ENCODE measurements at regions not wholly inside any gene's neighbourhood (a gene's known extent, or its start where the extent isn't known, plus 50 kb on each side); places are given as distances from the start of the nearest gene placed in this dataset.

DNA sequence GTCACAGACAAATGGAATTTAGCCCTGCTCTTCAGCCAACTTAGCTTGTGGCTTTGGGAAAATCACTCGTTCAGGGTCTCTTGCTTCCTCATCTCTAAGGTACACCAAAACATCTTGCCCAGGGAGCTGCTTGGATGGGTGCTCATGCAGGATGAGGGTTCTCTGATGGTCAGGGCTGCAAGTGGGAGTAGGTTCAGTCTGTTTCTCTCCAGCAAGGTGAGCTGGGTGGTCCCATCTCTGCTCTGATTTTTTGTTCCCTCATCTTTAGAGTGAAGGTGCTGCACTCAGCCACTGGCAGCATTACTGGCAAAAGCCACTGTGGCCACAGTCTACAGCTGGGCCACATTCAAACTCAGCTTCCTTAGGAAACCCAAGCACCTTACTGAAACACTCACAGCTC lies 149.9 kb upstream of the GPR26 start:
- intact Hi-C loops (cut with micrococcal nuclease) (loop anchor here (10.0 kb wide), 1 partner anchor 61 kb away; no protein-coding TSS in a partner anchor), in situ Hi-C loops (cut with MboI) (no loop called here)
- Histone ChIP-seq H3K4me1 (replicated peaks in 1 of 2; ENCODE audit: control insufficient read depth in 2 of 2, insufficient read depth in 2 of 2, low read length in 2 of 2) (no peaks in the 10 kb centered on the region), H3K9me3 (replicated peaks; ENCODE audit: control insufficient read depth, insufficient read depth, low read depth, low read length) (no peaks in the 10 kb centered on the region), H3K9ac (ENCODE audit: insufficient read depth in 1 of 2, low read depth in 2 of 2, low read length in 2 of 2) (no peak overlapping the region), H2AFZ (ENCODE audit: low read depth, low read length) (no peak overlapping the region), H3K27ac (ENCODE audit: extremely low read depth, low read depth, low read length) (no peak overlapping the region), H4K20me1 (replicated peaks; ENCODE audit: control insufficient read depth, insufficient read depth, low read length) (no peaks in the 10 kb centered on the region), H3K27me3 (ENCODE audit: control insufficient read depth in 2 of 2, insufficient read depth in 2 of 2, low read length in 2 of 2) (peaks cover 0 to 15% of the 10 kb centered on the region in 2 experiments; a peak in 2 of 5 replicates), H3K4me2 (ENCODE audit: insufficient read depth, low read length) (no peak overlapping the region), H3K79me2 (ENCODE audit: control insufficient read depth, insufficient read depth, low read length) (no peaks in the 10 kb centered on the region), H3K9me1 (ENCODE audit: control insufficient read depth, insufficient read depth, low read length) (no peaks in the 10 kb centered on the region), H3K36me3 (ENCODE audit: control insufficient read depth, insufficient read depth, low read length) (no peaks in the 10 kb centered on the region), H3K4me3 (no peak overlapping the region)
- ChIA-PET POLR2A (no interaction called here), CTCF (ENCODE audit: low intra/inter-chr PET ratio) (no interaction called here)
- no TSS peak for BruUV-seq (replicated peaks)
- TF ChIP-seq MTA3 (IDR thresholded peaks at IDR 0.05; ENCODE audit: borderline replicate concordance) = no peak
- no peak for TF ChIP-seq ZNF239 (CRISPR knock-in tag; IDR thresholded peaks at IDR 0.05)
- no peak for TF ChIP-seq ELF4 (CRISPR knock-in tag; IDR thresholded peaks at IDR 0.05)
- TF ChIP-seq ZNF551 (CRISPR knock-in tag; IDR thresholded peaks at IDR 0.05) = no peak
- no peak for TF ChIP-seq ETV6 (IDR thresholded peaks at IDR 0.05; ENCODE audit: borderline replicate concordance in 1 of 2, low read depth in 2 of 2, low read length in 1 of 2)
- TF ChIP-seq ETV6 (CRISPR knock-in tag; IDR thresholded peaks at IDR 0.05; ENCODE audit: borderline replicate concordance) = no peak
- ATAC-seq (no peak), FAIRE-seq (no peak), DNase-seq (ENCODE audit: extremely low read depth in 1 of 4, low spot score in 3 of 4) (no peak)
- 0% methylated on average over 1 of the region's 1 CpG for WGBS (ENCODE audit: insufficient coverage, low coverage, missing lambda C conversion rate)

- no peak overlapping the region for H2AFZ ChIP-seq (ENCODE audit: low read depth, low read length)
- WGBS (ENCODE audit: insufficient coverage, low coverage, missing lambda C conversion rate) = 0% methylated on average over 9 of the region's 9 CpGs
- POLR2A ChIA-PET = no interaction called here
- no peak for ATAC-seq
- H3K9ac ChIP-seq (ENCODE audit: insufficient read depth in 1 of 2, low read depth in 2 of 2, low read length in 2 of 2) = no peak overlapping the region
- no peaks in the 10 kb centered on the region for H3K36me3 ChIP-seq (ENCODE audit: control insufficient read depth, insufficient read depth, low read length)
- no peaks in the 10 kb centered on the region for H3K9me3 ChIP-seq (replicated peaks; ENCODE audit: control insufficient read depth, insufficient read depth, low read depth, low read length)
- intact Hi-C loops (cut with micrococcal nuclease) = loop anchor here (10.0 kb wide), 1 partner anchor 63 kb away; no protein-coding TSS in a partner anchor
- no peak overlapping the region for H3K4me2 ChIP-seq (ENCODE audit: insufficient read depth, low read length)
- peaks cover 0 to 12% of the 10 kb centered on the region in 2 experiments; a peak in 2 of 5 replicates for H3K27me3 ChIP-seq (ENCODE audit: control insufficient read depth in 2 of 2, insufficient read depth in 2 of 2, low read length in 2 of 2)
- no peaks in the 10 kb centered on the region for H4K20me1 ChIP-seq (replicated peaks; ENCODE audit: control insufficient read depth, insufficient read depth, low read length)
- no peaks in the 10 kb centered on the region for H3K79me2 ChIP-seq (ENCODE audit: control insufficient read depth, insufficient read depth, low read length)
- H3K27ac ChIP-seq (ENCODE audit: extremely low read depth, low read depth, low read length) = no peak overlapping the region
- in situ Hi-C loops (cut with MboI) = no loop called here
- DNase-seq (ENCODE audit: extremely low read depth in 1 of 4, low spot score in 3 of 4) = no peak
- no peaks in the 10 kb centered on the region for H3K4me1 ChIP-seq (replicated peaks in 1 of 2; ENCODE audit: control insufficient read depth in 2 of 2, insufficient read depth in 2 of 2, low read length in 2 of 2)
- H3K4me3 ChIP-seq = no peak overlapping the region
- no peaks in the 10 kb centered on the region for H3K9me1 ChIP-seq (ENCODE audit: control insufficient read depth, insufficient read depth, low read length)
- BruUV-seq (replicated peaks) = no TSS peak
- FAIRE-seq = no peak
- CTCF ChIA-PET (ENCODE audit: low intra/inter-chr PET ratio) = no interaction called here
- TF ChIP-seq HIVEP1 (CRISPR knock-in tag; IDR thresholded peaks at IDR 0.05) (no peak), TAL1 (IDR thresholded peaks at IDR 0.05) (no peak), BRF1 (IDR thresholded peaks at IDR 0.05; ENCODE audit: borderline replicate concordance, extremely low read depth, insufficient read length) (no peak), TBL1XR1 (IDR thresholded peaks at IDR 0.05; ENCODE audit: low read length in 2 of 2) (no peak), GTF2A2 (tag; IDR thresholded peaks at IDR 0.05) (no peak)
- TF ChIP-seq, protein P1, sequence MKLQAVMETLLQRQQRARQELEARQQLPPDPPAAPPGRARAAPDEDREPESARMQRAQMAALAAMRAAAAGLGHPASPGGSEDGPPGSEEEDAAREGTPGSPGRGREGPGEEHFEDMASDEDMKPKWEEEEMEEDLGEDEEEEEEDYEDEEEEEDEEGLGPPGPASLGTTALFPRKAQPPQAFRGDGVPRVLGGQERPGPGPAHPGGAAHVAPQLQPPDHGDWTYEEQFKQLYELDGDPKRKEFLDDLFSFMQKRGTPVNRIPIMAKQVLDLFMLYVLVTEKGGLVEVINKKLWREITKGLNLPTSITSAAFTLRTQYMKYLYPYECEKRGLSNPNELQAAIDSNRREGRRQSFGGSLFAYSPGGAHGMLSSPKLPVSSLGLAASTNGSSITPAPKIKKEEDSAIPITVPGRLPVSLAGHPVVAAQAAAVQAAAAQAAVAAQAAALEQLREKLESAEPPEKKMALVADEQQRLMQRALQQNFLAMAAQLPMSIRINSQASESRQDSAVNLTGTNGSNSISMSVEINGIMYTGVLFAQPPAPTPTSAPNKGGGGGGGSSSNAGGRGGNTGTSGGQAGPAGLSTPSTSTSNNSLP (IDR thresholded peaks at IDR 0.05; ENCODE audit: borderline replicate concordance, low read depth, low read length) = no peak
- TF ChIP-seq, protein P2, sequence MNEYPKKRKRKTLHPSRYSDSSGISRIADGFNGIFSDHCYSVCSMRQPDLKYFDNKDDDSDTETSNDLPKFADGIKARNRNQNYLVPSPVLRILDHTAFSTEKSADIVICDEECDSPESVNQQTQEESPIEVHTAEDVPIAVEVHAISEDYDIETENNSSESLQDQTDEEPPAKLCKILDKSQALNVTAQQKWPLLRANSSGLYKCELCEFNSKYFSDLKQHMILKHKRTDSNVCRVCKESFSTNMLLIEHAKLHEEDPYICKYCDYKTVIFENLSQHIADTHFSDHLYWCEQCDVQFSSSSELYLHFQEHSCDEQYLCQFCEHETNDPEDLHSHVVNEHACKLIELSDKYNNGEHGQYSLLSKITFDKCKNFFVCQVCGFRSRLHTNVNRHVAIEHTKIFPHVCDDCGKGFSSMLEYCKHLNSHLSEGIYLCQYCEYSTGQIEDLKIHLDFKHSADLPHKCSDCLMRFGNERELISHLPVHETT (CRISPR knock-in tag; conservative IDR thresholded peaks at IDR 0.05 in 1 of 2, IDR thresholded peaks at IDR 0.05 in 1 of 2) = no peak
These were observed 148.7 kb upstream of the GPR26 start for GRCh38 chr10:123517426-123517825.
